ENCODE measurements at regions not wholly inside any gene's neighbourhood (a gene's known extent, or its start where the extent isn't known, plus 50 kb on each side); places are given as distances from the start of the nearest gene placed in this dataset.

DNA sequence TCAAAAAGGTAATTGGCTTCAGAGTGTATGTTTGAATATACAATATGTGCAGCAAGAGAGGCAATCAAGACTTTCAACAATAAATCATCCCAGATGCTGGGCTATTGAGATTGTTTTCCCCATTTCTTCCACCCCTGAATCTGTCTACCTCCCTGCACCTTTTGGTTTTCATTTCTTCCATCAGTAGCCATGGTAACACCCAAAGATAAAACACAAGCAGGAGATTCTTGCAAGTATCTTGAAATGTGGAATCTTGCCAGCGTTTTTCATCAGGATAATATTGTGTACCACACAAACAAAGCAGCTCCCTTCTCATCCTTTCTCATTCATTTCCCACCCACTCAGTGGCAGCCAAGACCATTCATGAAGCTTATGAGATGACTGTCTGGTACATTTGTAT is 73.0 kb upstream of the NRSN1 start:
- TF ChIP-seq, protein P1, sequence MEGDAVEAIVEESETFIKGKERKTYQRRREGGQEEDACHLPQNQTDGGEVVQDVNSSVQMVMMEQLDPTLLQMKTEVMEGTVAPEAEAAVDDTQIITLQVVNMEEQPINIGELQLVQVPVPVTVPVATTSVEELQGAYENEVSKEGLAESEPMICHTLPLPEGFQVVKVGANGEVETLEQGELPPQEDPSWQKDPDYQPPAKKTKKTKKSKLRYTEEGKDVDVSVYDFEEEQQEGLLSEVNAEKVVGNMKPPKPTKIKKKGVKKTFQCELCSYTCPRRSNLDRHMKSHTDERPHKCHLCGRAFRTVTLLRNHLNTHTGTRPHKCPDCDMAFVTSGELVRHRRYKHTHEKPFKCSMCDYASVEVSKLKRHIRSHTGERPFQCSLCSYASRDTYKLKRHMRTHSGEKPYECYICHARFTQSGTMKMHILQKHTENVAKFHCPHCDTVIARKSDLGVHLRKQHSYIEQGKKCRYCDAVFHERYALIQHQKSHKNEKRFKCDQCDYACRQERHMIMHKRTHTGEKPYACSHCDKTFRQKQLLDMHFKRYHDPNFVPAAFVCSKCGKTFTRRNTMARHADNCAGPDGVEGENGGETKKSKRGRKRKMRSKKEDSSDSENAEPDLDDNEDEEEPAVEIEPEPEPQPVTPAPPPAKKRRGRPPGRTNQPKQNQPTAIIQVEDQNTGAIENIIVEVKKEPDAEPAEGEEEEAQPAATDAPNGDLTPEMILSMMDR (IDR thresholded peaks at IDR 0.05): no peak
- TF ChIP-seq POLR2A (IDR thresholded peaks at IDR 0.05): no peak
